SK-N-SH treated with all-trans-retinoic acid at 6 μM for 48 hours (cell line): ENCODE measurements at regions not wholly inside any gene's neighbourhood (a gene's known extent, or its start where the extent isn't known, plus 50 kb on each side); places are given as distances from the start of the nearest gene placed in this dataset.

Experiments
- ARNTL ChIP-seq: fragments of 450-650 bp; formaldehyde crosslinking; IDR thresholded peaks from 2 replicates; pipeline ENCODE4 v1.5.0; 2020; ENCODE audit warnings: low read depth, mild to moderate bottlenecking, moderate library complexity, borderline replicate concordance
- BACH2 ChIP-seq: fragments of 250-450 bp; sonication (Bioruptor Pico); IDR thresholded peaks from 2 replicates; pipeline ENCODE4 v1.9.0; 2021; ENCODE audit warnings: mild to moderate bottlenecking, borderline replicate concordance
- CSDC2 ChIP-seq: fragments of 250-450 bp; sonication (Bioruptor Pico); IDR thresholded peaks from 2 replicates; pipeline ENCODE4 v1.5.0; 2020; ENCODE audit warnings: mild to moderate bottlenecking, moderate library complexity
- ESRRG ChIP-seq: fragments of 250-450 bp; sonication (Bioruptor Pico); IDR thresholded peaks from 2 replicates; pipeline ENCODE4 v1.6.1; 2021; ENCODE audit warnings: mild to moderate bottlenecking
- ISL1 ChIP-seq: fragments of 250-450 bp; sonication (Bioruptor Pico); IDR thresholded peaks from 2 replicates; pipeline ENCODE4 v2.1.2; 2022; ENCODE audit warnings: mild to moderate bottlenecking, moderate library complexity
- RARB ChIP-seq: fragments of 250-450 bp; sonication (Bioruptor Pico); IDR thresholded peaks from 2 replicates; pipeline ENCODE4 v1.8.0; 2021; ENCODE audit warnings: mild to moderate bottlenecking, moderate library complexity
- TCF4 ChIP-seq: fragments of 250-450 bp; sonication (Bioruptor Pico); IDR thresholded peaks from 2 replicates; pipeline ENCODE4 v1.8.0; 2021; ENCODE audit warnings: mild to moderate bottlenecking, moderate library complexity, borderline replicate concordance
- TOX ChIP-seq: fragments of 250-450 bp; sonication (Bioruptor Pico); IDR thresholded peaks from 2 replicates; pipeline ENCODE4 v1.8.0; 2021; ENCODE audit warnings: mild to moderate bottlenecking, moderate library complexity, borderline replicate concordance
- TSHZ2 ChIP-seq: fragments of 250-450 bp; sonication (Bioruptor Pico); IDR thresholded peaks from 2 replicates; pipeline ENCODE4 v1.5.0; 2020; ENCODE audit warnings: mild to moderate bottlenecking, moderate library complexity
- ZFP3 ChIP-seq: fragments of 250-450 bp; sonication (Bioruptor Pico); IDR thresholded peaks from 2 replicates; pipeline ENCODE4 v1.5.0; 2020; ENCODE audit warnings: mild to moderate bottlenecking, moderate library complexity
- ZNF565 ChIP-seq: fragments of 450-650 bp; formaldehyde crosslinking; conservative IDR thresholded peaks from 2 replicates; pipeline ENCODE4 v1.5.0; 2020; ENCODE audit warnings: low read depth, mild to moderate bottlenecking, moderate library complexity
- TF ChIP-seq, protein P1 (sequence below): fragments of 250-450 bp; sonication (Bioruptor Pico); IDR thresholded peaks from 2 replicates; pipeline ENCODE4 v1.5.1; 2021; ENCODE audit warnings: mild to moderate bottlenecking, moderate library complexity
- TF ChIP-seq, protein P2 (sequence below): fragments of 250-450 bp; sonication (Bioruptor Pico); IDR thresholded peaks from 2 replicates; pipeline ENCODE4 v1.5.1; 2020; ENCODE audit warnings: low read depth, mild to moderate bottlenecking, moderate library complexity
- TF ChIP-seq, protein P3 (sequence below): fragments of 250-450 bp; sonication (Bioruptor Pico); IDR thresholded peaks from 2 replicates; pipeline ENCODE4 v1.8.0; 2020; ENCODE audit warnings: mild to moderate bottlenecking, moderate library complexity, borderline replicate concordance

DNA sequence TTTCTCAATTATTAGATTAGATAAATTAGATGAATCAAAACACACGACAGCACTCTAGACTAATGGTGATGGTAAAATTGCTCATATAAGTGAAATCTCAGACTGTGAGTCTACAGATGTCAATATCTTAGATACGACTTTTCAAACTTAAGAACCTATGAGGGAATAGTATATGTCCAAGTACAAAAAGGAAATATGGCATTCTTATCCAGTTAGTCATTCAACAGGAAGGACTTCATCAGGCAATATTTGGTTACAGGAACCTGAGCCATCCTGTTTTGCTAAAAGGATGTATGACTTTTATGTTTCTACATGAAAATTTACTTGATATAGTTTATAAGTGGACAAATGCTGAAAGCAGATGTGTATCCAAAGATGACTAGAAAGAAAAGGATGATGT lies 107.0 kb downstream of the CT47B1 start:
- TF ChIP-seq ISL1 (no peak), TOX (no peak), BACH2 (CRISPR knock-in tag) (no peak), ZNF565 (CRISPR knock-in tag) (no peak), TCF4 (CRISPR knock-in tag) (no peak), ESRRG (CRISPR knock-in tag) (no peak), ZFP3 (CRISPR knock-in tag) (no peak), RARB (CRISPR knock-in tag) (no peak), ARNTL (CRISPR knock-in tag) (no peak), CSDC2 (no peak), TSHZ2 (no peak)
- TF ChIP-seq, protein P1, sequence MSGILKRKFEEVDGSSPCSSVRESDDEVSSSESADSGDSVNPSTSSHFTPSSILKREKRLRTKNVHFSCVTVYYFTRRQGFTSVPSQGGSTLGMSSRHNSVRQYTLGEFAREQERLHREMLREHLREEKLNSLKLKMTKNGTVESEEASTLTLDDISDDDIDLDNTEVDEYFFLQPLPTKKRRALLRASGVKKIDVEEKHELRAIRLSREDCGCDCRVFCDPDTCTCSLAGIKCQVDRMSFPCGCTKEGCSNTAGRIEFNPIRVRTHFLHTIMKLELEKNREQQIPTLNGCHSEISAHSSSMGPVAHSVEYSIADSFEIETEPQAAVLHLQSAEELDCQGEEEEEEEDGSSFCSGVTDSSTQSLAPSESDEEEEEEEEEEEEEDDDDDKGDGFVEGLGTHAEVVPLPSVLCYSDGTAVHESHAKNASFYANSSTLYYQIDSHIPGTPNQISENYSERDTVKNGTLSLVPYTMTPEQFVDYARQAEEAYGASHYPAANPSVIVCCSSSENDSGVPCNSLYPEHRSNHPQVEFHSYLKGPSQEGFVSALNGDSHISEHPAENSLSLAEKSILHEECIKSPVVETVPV (CRISPR knock-in tag), result no peak
- TF ChIP-seq, protein P2, sequence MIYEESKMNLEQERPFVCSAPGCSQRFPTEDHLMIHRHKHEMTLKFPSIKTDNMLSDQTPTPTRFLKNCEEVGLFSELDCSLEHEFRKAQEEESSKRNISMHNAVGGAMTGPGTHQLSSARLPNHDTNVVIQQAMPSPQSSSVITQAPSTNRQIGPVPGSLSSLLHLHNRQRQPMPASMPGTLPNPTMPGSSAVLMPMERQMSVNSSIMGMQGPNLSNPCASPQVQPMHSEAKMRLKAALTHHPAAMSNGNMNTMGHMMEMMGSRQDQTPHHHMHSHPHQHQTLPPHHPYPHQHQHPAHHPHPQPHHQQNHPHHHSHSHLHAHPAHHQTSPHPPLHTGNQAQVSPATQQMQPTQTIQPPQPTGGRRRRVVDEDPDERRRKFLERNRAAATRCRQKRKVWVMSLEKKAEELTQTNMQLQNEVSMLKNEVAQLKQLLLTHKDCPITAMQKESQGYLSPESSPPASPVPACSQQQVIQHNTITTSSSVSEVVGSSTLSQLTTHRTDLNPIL (CRISPR knock-in tag), result no peak
- TF ChIP-seq, protein P3, sequence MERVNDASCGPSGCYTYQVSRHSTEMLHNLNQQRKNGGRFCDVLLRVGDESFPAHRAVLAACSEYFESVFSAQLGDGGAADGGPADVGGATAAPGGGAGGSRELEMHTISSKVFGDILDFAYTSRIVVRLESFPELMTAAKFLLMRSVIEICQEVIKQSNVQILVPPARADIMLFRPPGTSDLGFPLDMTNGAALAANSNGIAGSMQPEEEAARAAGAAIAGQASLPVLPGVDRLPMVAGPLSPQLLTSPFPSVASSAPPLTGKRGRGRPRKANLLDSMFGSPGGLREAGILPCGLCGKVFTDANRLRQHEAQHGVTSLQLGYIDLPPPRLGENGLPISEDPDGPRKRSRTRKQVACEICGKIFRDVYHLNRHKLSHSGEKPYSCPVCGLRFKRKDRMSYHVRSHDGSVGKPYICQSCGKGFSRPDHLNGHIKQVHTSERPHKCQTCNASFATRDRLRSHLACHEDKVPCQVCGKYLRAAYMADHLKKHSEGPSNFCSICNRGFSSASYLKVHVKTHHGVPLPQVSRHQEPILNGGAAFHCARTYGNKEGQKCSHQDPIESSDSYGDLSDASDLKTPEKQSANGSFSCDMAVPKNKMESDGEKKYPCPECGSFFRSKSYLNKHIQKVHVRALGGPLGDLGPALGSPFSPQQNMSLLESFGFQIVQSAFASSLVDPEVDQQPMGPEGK, result no peak
